ENCODE measurements at regions not wholly inside any gene's neighbourhood (a gene's known extent, or its start where the extent isn't known, plus 50 kb on each side); places are given as distances from the start of the nearest gene placed in this dataset.

DNA sequence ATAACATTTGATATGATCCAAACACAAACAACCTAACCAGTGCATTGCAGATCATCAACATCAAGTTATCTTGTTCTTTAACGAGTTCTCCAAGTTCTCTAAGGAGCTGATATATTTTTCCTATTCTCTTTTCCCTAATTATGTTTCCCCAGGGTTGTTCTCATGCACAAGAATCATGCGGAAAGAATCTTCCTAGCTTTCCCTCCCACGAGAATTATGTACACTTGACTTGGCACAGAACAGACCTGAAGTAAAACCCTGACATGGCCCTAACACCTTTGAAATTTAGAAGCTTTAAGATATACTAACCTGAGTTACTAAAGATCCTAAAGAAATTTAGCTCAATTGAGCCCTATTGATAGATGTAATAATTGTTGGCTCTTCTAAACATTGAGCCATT is 110.7 kb upstream of the FST start:
- H3K27me3 Mint-ChIP-seq (ENCODE audit: low read depth in 3 of 3) = peaks cover 0 to 1% (median 0%) of the 10 kb centered on the region in 3 donors
- H3K36me3 ChIP-seq (replicated peaks in 1 of 2; ENCODE audit: control insufficient read depth in 1 of 2, insufficient read depth in 2 of 2, low read length in 2 of 2) = no peaks in the 10 kb centered on the region
- no peak overlapping the region for H3K4me3 ChIP-seq (replicated peaks in 1 of 3; ENCODE audit: low read depth in 2 of 3, low read length in 3 of 3)
- H3K9me3 ChIP-seq (replicated peaks in 1 of 2; ENCODE audit: control insufficient read depth in 1 of 2, insufficient read depth in 1 of 2, low read length in 2 of 2) = no peaks in the 10 kb centered on the region
- TF ChIP-seq, protein P1, sequence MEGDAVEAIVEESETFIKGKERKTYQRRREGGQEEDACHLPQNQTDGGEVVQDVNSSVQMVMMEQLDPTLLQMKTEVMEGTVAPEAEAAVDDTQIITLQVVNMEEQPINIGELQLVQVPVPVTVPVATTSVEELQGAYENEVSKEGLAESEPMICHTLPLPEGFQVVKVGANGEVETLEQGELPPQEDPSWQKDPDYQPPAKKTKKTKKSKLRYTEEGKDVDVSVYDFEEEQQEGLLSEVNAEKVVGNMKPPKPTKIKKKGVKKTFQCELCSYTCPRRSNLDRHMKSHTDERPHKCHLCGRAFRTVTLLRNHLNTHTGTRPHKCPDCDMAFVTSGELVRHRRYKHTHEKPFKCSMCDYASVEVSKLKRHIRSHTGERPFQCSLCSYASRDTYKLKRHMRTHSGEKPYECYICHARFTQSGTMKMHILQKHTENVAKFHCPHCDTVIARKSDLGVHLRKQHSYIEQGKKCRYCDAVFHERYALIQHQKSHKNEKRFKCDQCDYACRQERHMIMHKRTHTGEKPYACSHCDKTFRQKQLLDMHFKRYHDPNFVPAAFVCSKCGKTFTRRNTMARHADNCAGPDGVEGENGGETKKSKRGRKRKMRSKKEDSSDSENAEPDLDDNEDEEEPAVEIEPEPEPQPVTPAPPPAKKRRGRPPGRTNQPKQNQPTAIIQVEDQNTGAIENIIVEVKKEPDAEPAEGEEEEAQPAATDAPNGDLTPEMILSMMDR (IDR thresholded peaks at IDR 0.05) = no peak
- H3K4me2 ChIP-seq (replicated peaks; ENCODE audit: extremely low read depth, low read length, poor library complexity, severe bottlenecking) = no peak overlapping the region
- intact Hi-C loops (cut with micrococcal nuclease) = no loop called here
- H3K27ac Mint-ChIP-seq = no peak overlapping the region
- peaks cover 0 to 6% (median 2%) of the 10 kb centered on the region in 7 donors for H3K9me3 Mint-ChIP-seq
- no peak overlapping the region for H3K4me3 Mint-ChIP-seq
- no peaks in the 10 kb centered on the region for H3K27me3 ChIP-seq (ENCODE audit: control insufficient read depth in 2 of 2, insufficient read depth in 2 of 2, low read length in 2 of 2)
- H3K79me2 ChIP-seq (ENCODE audit: insufficient read depth, low read length) = no peaks in the 10 kb centered on the region
- no peaks in the 10 kb centered on the region for H3K36me3 Mint-ChIP-seq
- 88% methylated on average over 3 of the region's 3 CpGs for WGBS (ENCODE audit: insufficient coverage)
- H4K20me1 ChIP-seq (ENCODE audit: insufficient read depth, low read length) = no peaks in the 10 kb centered on the region
- no peak overlapping the region for H3K9ac ChIP-seq (ENCODE audit: insufficient read depth, low read length, poor library complexity, severe bottlenecking)
- no peak overlapping the region for H3K27ac ChIP-seq (ENCODE audit: low read depth in 1 of 2, low read length in 2 of 2)
- H2AFZ ChIP-seq (ENCODE audit: insufficient read depth, low read depth, low read length, poor library complexity, severe bottlenecking) = no peak overlapping the region
- no peaks in the 10 kb centered on the region for H3K4me1 Mint-ChIP-seq
- H3K4me1 ChIP-seq (ENCODE audit: control insufficient read depth in 1 of 2, insufficient read depth in 2 of 2, low read length in 2 of 2) = no peaks in the 10 kb centered on the region
- DNase-seq = no peak

DNA sequence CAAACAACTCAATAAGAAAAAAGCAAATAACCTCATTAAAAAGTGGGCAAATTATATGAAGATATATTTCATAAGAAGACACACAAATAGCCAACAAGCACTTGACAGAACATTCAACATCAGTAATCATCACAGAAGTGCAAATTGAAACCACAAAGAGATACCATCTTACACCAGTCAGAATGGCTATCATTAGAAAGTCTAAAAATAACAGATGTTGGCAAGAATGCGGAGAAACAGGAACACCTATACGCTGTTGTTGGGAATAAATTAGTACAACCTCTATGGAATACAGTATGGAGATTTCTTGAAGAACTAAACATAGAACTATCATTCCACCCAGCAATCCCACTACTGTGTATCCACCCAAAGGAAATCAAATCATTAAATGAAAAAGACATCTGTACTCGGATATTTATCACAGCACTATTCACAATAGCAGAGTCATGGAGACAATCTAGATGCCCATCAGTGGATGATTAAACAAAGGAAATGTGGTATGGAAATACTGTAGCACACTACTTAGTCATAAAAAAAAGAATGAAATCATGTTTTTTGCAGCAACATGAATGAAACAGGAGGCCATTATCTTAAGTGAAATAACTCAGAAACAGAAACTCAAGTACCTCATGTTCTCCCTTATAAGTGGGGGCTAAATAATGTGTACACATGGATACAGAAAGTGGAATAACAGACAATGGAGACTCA is 106.8 kb upstream of the FST start:
- Histone ChIP-seq H3K36me3 (replicated peaks in 1 of 2; ENCODE audit: control insufficient read depth in 1 of 2, insufficient read depth in 2 of 2, low read length in 2 of 2) (no peaks in the 10 kb centered on the region), H4K20me1 (ENCODE audit: insufficient read depth, low read length) (no peaks in the 10 kb centered on the region), H2AFZ (ENCODE audit: insufficient read depth, low read depth, low read length, poor library complexity, severe bottlenecking) (no peak overlapping the region), H3K27me3 (ENCODE audit: control insufficient read depth in 2 of 2, insufficient read depth in 2 of 2, low read length in 2 of 2) (no peaks in the 10 kb centered on the region), H3K4me3 (replicated peaks in 1 of 3; ENCODE audit: low read depth in 2 of 3, low read length in 3 of 3) (no peak overlapping the region), H3K4me1 (ENCODE audit: control insufficient read depth in 1 of 2, insufficient read depth in 2 of 2, low read length in 2 of 2) (no peaks in the 10 kb centered on the region), H3K9me3 (replicated peaks in 1 of 2; ENCODE audit: control insufficient read depth in 1 of 2, insufficient read depth in 1 of 2, low read length in 2 of 2) (no peaks in the 10 kb centered on the region), H3K79me2 (ENCODE audit: insufficient read depth, low read length) (no peaks in the 10 kb centered on the region), H3K9ac (ENCODE audit: insufficient read depth, low read length, poor library complexity, severe bottlenecking) (no peak overlapping the region), H3K4me2 (replicated peaks; ENCODE audit: extremely low read depth, low read length, poor library complexity, severe bottlenecking) (no peak overlapping the region), H3K27ac (ENCODE audit: low read depth in 1 of 2, low read length in 2 of 2) (no peak overlapping the region)
- WGBS (ENCODE audit: insufficient coverage) = no CpG with 5 or more reads among the region's 3 CpGs
- Mint-ChIP-seq H3K9me3 (peaks cover 0 to 2% (median 0%) of the 10 kb centered on the region in 7 donors), H3K27me3 (ENCODE audit: low read depth in 3 of 3) (peaks cover 0 to 3% (median 0%) of the 10 kb centered on the region in 3 donors), H3K36me3 (no peaks in the 10 kb centered on the region), H3K4me3 (no peak overlapping the region), H3K4me1 (no peaks in the 10 kb centered on the region), H3K27ac (no peak overlapping the region)
- no peak for DNase-seq
- intact Hi-C loops (cut with micrococcal nuclease) = no loop called here
- TF ChIP-seq, protein P1 (IDR thresholded peaks at IDR 0.05) = no peak

All from CD14-positive monocyte (primary cell).